Prostate gland (tissue), 2 donors: ENCODE measurements at regions not wholly inside any gene's neighbourhood (a gene's known extent, or its start where the extent isn't known, plus 50 kb on each side); places are given as distances from the start of the nearest gene placed in this dataset.

Experiments used
- CTCF ChIP-seq, 4 experiments: fragments of 200-600 bp in 2 of 4; fragments of 450-650 bp in 2 of 4; sonication (generic) in 2 of 4; IDR thresholded peaks; 1 replicate in 3 of 4; 2 replicates in 1 of 4; pipeline ENCODE4 v1.5.1; 2016 to 2019; ENCODE audit warnings: antibody characterized with exemption in 4 of 4, mild to moderate bottlenecking in 2 of 4, moderate library complexity in 2 of 4
- POLR2AphosphoS5 ChIP-seq: sonication (generic); formaldehyde crosslinking; IDR thresholded peaks from one replicate; pipeline ENCODE4 v1.6.1; 2017; ENCODE audit warnings: antibody characterized with exemption

GRCh38 chr3:18505056-18505455 is 79.9 kb upstream of the SATB1 start:
- TF ChIP-seq CTCF (IDR thresholded peaks at IDR 0.05): no peak
- no peak for TF ChIP-seq POLR2AphosphoS5
